ENCODE measurements at regions not wholly inside any gene's neighbourhood (a gene's known extent, or its start where the extent isn't known, plus 50 kb on each side); places are given as distances from the start of the nearest gene placed in this dataset.
"Not testable (repeated sequence)": the region's sequence is repeated elsewhere in the genome, so short reads cannot be mapped to it uniquely, and the experiment has no call there.

GRCh38 chr15:100769043-100769974 lies 110.3 kb upstream of the ALDH1A3 start:
- DNase-seq: no peak

- no peak for DNase-seq
Measured at GRCh38 chr15:100769975-100770340, 109.7 kb upstream of the ALDH1A3 start.

- DNase-seq: no peak
Measured at GRCh38 chr15:100770661-100771584, 108.7 kb upstream of the ALDH1A3 start.

- no peak for DNase-seq
Measured at GRCh38 chr15:100771746-100772145, 107.9 kb upstream of the ALDH1A3 start.

GRCh38 chr15:100772478-100772877 lies 107.2 kb upstream of the ALDH1A3 start:
- DNase-seq: no peak

GRCh38 chr15:100772892-100773520 lies 106.6 kb upstream of the ALDH1A3 start:
- DNase-seq: no peak

- DNase-seq: not testable (repeated sequence)
Measured at GRCh38 chr15:100774044-100774443, 105.6 kb upstream of the ALDH1A3 start.

GRCh38 chr15:100775581-100776185 lies 103.9 kb upstream of the ALDH1A3 start:
- no peak for DNase-seq

GRCh38 chr15:100777821-100778220 lies 101.8 kb upstream of the ALDH1A3 start:
- DNase-seq: no peak

- no peak for DNase-seq
Measured at GRCh38 chr15:100778831-100779288, 100.8 kb upstream of the ALDH1A3 start.

- DNase-seq: no peak
Measured at GRCh38 chr15:100779331-100780207, 100.1 kb upstream of the ALDH1A3 start.

- no peak for DNase-seq
Measured at GRCh38 chr15:100780208-100780800, 99.3 kb upstream of the ALDH1A3 start.

- no peak for DNase-seq
Measured at GRCh38 chr15:100781061-100781960, 98.3 kb upstream of the ALDH1A3 start.

GRCh38 chr15:100781961-100782530 lies 97.6 kb upstream of the ALDH1A3 start:
- no peak for DNase-seq

GRCh38 chr15:100783291-100783690 lies 96.3 kb upstream of the ALDH1A3 start:
- no peak for DNase-seq

- DNase-seq: no peak
Measured at GRCh38 chr15:100783760-100784492, 95.7 kb upstream of the ALDH1A3 start.

- no peak for DNase-seq
Measured at GRCh38 chr15:100784493-100785180, 95.0 kb upstream of the ALDH1A3 start.
